C4-2B (cell line): ENCODE measurements at regions not wholly inside any gene's neighbourhood (a gene's known extent, or its start where the extent isn't known, plus 50 kb on each side); places are given as distances from the start of the nearest gene placed in this dataset.

Experiments used
- ZFX ChIP-seq: fragments of 450-650 bp; IDR thresholded peaks from 2 replicates; pipeline ENCODE4 v1.6.1; 2017
- TF ChIP-seq, protein P1 (sequence below): fragments of 450-650 bp; conservative IDR thresholded peaks from 2 replicates; pipeline ENCODE4 v1.5.1; 2017; ENCODE audit warnings: mild to moderate bottlenecking

DNA sequence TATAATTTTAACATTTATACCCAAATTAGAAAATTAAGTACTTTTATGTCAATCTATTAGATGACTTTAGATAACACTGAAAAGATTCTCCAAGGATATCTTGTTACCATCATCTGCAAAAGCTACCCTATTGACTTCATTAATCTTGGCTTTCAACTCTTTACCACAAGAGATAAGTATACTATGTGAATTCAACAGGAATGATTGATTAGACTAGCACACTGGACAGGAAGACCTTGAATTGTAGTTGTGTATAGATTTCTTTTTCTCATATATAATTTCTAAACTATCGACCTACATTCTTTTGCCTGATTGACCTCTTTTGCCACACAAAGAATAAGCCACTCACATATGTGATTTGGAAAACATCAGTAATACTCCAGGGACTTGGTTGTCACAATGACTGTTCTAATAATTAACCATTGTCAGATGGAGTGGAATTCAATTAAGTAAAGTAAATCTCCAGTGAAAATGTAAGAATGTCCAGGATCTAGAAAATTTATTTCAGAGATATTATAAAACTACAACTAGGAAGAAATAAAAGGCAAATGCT is 1132.0 kb downstream of the SORCS1 start:
- TF ChIP-seq, protein P1, sequence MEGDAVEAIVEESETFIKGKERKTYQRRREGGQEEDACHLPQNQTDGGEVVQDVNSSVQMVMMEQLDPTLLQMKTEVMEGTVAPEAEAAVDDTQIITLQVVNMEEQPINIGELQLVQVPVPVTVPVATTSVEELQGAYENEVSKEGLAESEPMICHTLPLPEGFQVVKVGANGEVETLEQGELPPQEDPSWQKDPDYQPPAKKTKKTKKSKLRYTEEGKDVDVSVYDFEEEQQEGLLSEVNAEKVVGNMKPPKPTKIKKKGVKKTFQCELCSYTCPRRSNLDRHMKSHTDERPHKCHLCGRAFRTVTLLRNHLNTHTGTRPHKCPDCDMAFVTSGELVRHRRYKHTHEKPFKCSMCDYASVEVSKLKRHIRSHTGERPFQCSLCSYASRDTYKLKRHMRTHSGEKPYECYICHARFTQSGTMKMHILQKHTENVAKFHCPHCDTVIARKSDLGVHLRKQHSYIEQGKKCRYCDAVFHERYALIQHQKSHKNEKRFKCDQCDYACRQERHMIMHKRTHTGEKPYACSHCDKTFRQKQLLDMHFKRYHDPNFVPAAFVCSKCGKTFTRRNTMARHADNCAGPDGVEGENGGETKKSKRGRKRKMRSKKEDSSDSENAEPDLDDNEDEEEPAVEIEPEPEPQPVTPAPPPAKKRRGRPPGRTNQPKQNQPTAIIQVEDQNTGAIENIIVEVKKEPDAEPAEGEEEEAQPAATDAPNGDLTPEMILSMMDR = no peak
- no peak for TF ChIP-seq ZFX
